Smooth muscle cell (in vitro differentiated cells): ENCODE measurements at regions not wholly inside any gene's neighbourhood (a gene's known extent, or its start where the extent isn't known, plus 50 kb on each side); places are given as distances from the start of the nearest gene placed in this dataset.

Experiments used
- DNase-seq: peaks from one replicate; lab custom pipeline; 2025; ENCODE audit not compliant: unreplicated experiment; lab: John Stamatoyannopoulos, UW
- H2AFZ ChIP-seq: fragments of 200-600 bp; sonication (generic); 2 replicates; pipeline ENCODE4 v1.6.0; 2016; ENCODE audit warnings: antibody characterized with exemption, low read depth, mild to moderate bottlenecking
- H3F3A ChIP-seq: fragments of 200-600 bp; sonication (generic); 2 replicates; pipeline ENCODE4 v1.6.0; 2017; ENCODE audit warnings: antibody characterized with exemption, low read depth
- H3K27ac ChIP-seq: fragments of 200-600 bp; sonication (generic); 2 replicates; pipeline ENCODE4 v1.5.1; 2016; ENCODE audit warnings: low read depth, mild to moderate bottlenecking
- H3K27me3 ChIP-seq: fragments of 200-600 bp; sonication (generic); 2 replicates; pipeline ENCODE4 v1.6.1; 2016; ENCODE audit warnings: low read depth, mild to moderate bottlenecking
- H3K36me3 ChIP-seq: fragments of 200-600 bp; sonication (generic); 2 replicates; pipeline ENCODE4 v1.5.1; 2016; ENCODE audit warnings: low read depth
- H3K4me1 ChIP-seq: fragments of 200-600 bp; sonication (generic); 2 replicates; pipeline ENCODE4 v1.5.1; 2016; ENCODE audit warnings: low read depth
- H3K4me2 ChIP-seq: fragments of 200-600 bp; sonication (generic); 2 replicates; pipeline ENCODE4 v1.6.0; 2016; ENCODE audit warnings: mild to moderate bottlenecking
- H3K4me3 ChIP-seq: fragments of 200-600 bp; sonication (generic); 2 replicates; pipeline ENCODE4 v1.5.1; 2016; ENCODE audit warnings: mild to moderate bottlenecking
- H3K79me2 ChIP-seq: fragments of 200-600 bp; sonication (generic); 2 replicates; pipeline ENCODE4 v1.6.0; 2016; ENCODE audit warnings: low read depth, mild to moderate bottlenecking
- H3K9ac ChIP-seq: fragments of 200-600 bp; sonication (generic); 2 replicates; pipeline ENCODE4 v1.6.0; 2016; ENCODE audit warnings: low read depth
- H3K9me3 ChIP-seq: fragments of 200-600 bp; sonication (generic); replicated peaks from 2 replicates; pipeline ENCODE4 v1.5.1; 2016; ENCODE audit warnings: low read depth
- H4K20me1 ChIP-seq: fragments of 200-600 bp; sonication (generic); 2 replicates; pipeline ENCODE4 v1.6.0; 2016; ENCODE audit warnings: low read depth
- CTCF ChIP-seq: fragments of 200-600 bp; sonication (generic); IDR thresholded peaks from 2 replicates; pipeline ENCODE4 v1.5.1; 2017; ENCODE audit warnings: borderline replicate concordance, mild to moderate bottlenecking, antibody characterized with exemption; ENCODE audit not compliant: insufficient read depth, poor library complexity, severe bottlenecking
- WGBS: methylation state at CpG from one replicate; pipeline ENCODE4 v1.1.7; 2016; ENCODE audit warnings: low lambda C conversion rate; 5-methylcytosine and 5-hydroxymethylcytosine counted together

GRCh38 chr12:127711108-127711507, 555.9 kb upstream of the TMEM132C start:
- no peak overlapping the region for H3K4me2 ChIP-seq
- no peaks in the 10 kb centered on the region for H3K9me3 ChIP-seq
- H3K79me2 ChIP-seq: no peaks in the 10 kb centered on the region
- no peaks in the 10 kb centered on the region for H3K27me3 ChIP-seq
- no peak overlapping the region for H3K9ac ChIP-seq
- TF ChIP-seq CTCF: peak; percentile 41
- no peak overlapping the region for H2AFZ ChIP-seq
- H3K4me3 ChIP-seq: no peak overlapping the region
- no peaks in the 10 kb centered on the region for H4K20me1 ChIP-seq
- no peak overlapping the region for H3K27ac ChIP-seq
- H3K4me1 ChIP-seq: no peaks in the 10 kb centered on the region
- no peaks in the 10 kb centered on the region for H3K36me3 ChIP-seq
- WGBS: 45% methylated on average over 8 of the region's 8 CpGs
- H3F3A ChIP-seq: no peaks in the 10 kb centered on the region
- no peak for DNase-seq

- no peaks in the 10 kb centered on the region for H3K4me1 ChIP-seq
- H2AFZ ChIP-seq: no peak overlapping the region
- 75% methylated on average over 2 of the region's 2 CpGs for WGBS
- H3K4me2 ChIP-seq: no peak overlapping the region
- H3K36me3 ChIP-seq: no peaks in the 10 kb centered on the region
- no peak for DNase-seq
- no peak overlapping the region for H3K4me3 ChIP-seq
- no peaks in the 10 kb centered on the region for H3K79me2 ChIP-seq
- no peak overlapping the region for H3K27ac ChIP-seq
- H3K9me3 ChIP-seq: no peaks in the 10 kb centered on the region
- no peaks in the 10 kb centered on the region for H3F3A ChIP-seq
- no peaks in the 10 kb centered on the region for H4K20me1 ChIP-seq
- H3K27me3 ChIP-seq: peaks cover 5% of the 10 kb centered on the region
- TF ChIP-seq CTCF: no peak
- no peak overlapping the region for H3K9ac ChIP-seq
Measured at GRCh38 chr12:127712561-127712960, 554.4 kb upstream of the TMEM132C start.

GRCh38 chr12:127716166-127716565, 550.8 kb upstream of the TMEM132C start:
- no peaks in the 10 kb centered on the region for H3F3A ChIP-seq
- no peaks in the 10 kb centered on the region for H3K36me3 ChIP-seq
- H3K4me3 ChIP-seq: no peak overlapping the region
- no peaks in the 10 kb centered on the region for H3K9me3 ChIP-seq
- no peaks in the 10 kb centered on the region for H4K20me1 ChIP-seq
- H3K27ac ChIP-seq: no peak overlapping the region
- H3K4me2 ChIP-seq: no peak overlapping the region
- peaks cover 5% of the 10 kb centered on the region for H3K27me3 ChIP-seq
- no peak for TF ChIP-seq CTCF
- 85% methylated on average over 2 of the region's 2 CpGs for WGBS
- no peaks in the 10 kb centered on the region for H3K79me2 ChIP-seq
- no peak for DNase-seq
- H3K9ac ChIP-seq: no peak overlapping the region
- H3K4me1 ChIP-seq: no peaks in the 10 kb centered on the region
- no peak overlapping the region for H2AFZ ChIP-seq

GRCh38 chr12:127717278-127717677, 549.7 kb upstream of the TMEM132C start:
- H3K4me3 ChIP-seq: no peak overlapping the region
- no peak overlapping the region for H2AFZ ChIP-seq
- WGBS: 75% methylated on average over 4 of the region's 4 CpGs
- H4K20me1 ChIP-seq: no peaks in the 10 kb centered on the region
- H3K79me2 ChIP-seq: no peaks in the 10 kb centered on the region
- H3K9me3 ChIP-seq: no peaks in the 10 kb centered on the region
- peaks cover 5% of the 10 kb centered on the region for H3K27me3 ChIP-seq
- H3K4me1 ChIP-seq: no peaks in the 10 kb centered on the region
- DNase-seq: no peak
- H3K4me2 ChIP-seq: no peak overlapping the region
- H3K27ac ChIP-seq: no peak overlapping the region
- no peaks in the 10 kb centered on the region for H3F3A ChIP-seq
- TF ChIP-seq CTCF: no peak
- H3K9ac ChIP-seq: no peak overlapping the region
- H3K36me3 ChIP-seq: no peaks in the 10 kb centered on the region
